Activated CD8-positive, alpha-beta memory T cell treated with anti-CD3 and anti-CD28 coated beads for 36 hours (primary cell): ENCODE measurements at regions not wholly inside any gene's neighbourhood (a gene's known extent, or its start where the extent isn't known, plus 50 kb on each side); places are given as distances from the start of the nearest gene placed in this dataset.

Experiments
- CTCF ChIA-PET: fragments of 350-600 bp; sonication (Branson Sonifier 250); formaldehyde crosslinking; loops from one replicate; lab custom pipeline; 2021; ENCODE audit warnings: antibody characterized with exemption; lab: Charles Lee
- POLR2A ChIA-PET: fragments of 350-600 bp; sonication (Branson Sonifier 250); formaldehyde crosslinking; loops from one replicate; lab custom pipeline; 2021; ENCODE audit warnings: antibody characterized with exemption; lab: Charles Lee

DNA sequence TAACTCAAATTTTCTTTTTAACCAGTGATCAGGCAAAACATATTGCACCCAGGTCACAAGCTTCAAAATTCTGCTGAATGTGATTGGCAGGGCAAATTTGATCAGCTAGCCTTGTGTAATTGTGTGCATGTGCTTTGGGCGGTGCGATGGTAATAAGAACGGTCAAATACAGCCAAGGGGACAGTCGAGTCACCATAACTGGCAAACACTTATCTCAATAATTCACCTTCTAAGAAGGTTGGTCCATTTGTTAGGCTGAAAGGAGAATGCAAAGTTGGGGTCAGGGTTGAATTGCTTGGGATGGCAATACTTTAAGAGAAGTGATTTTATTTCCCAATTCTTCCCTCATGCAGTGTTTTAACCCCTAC, 302.4 kb upstream of the PDZRN3 start:
- CTCF ChIA-PET = no interaction called here

DNA sequence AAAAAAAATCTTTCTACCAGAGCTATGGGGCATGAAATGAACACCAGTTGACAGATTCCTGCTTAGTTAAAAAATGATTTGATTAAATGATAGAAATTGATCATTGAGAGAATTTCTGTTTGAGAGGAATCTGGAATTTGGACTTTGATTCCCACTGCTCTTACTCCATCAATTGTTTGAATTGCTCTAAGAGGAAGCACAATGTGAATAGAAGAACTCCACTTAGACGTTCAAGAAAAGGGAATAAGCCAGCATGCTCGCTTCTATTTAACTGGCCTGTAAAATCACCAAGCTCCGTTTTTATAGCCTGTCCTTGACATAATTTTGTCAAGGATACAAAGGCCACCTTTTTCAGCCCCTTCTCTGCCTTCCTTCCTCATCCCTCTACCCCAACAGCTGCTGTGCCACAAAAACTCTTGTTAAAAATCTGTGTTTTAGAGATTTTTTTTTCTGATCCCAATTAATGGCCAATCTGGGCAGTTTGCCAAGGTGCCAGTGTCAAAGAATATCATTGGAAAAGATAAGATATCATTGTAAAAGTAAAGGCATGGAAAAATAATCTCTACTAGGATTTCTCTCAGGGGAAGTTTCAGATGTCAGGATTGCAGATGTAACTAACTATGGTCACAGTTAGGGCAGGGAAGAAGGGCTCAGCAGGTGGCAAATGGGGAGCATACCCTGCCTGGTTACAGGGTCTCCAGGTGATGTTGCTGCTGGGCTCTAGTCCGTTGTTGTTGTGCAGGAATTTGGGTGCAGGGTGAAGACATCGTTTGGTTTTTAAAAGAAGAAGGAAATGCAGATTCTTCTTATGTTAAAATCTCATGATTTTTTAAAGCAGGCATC, 301.8 kb upstream of the PDZRN3 start:
- POLR2A ChIA-PET = no interaction called here
- CTCF ChIA-PET = no interaction called here

More for the DNA sequence above, 302.4 kb upstream of the PDZRN3 start:
- POLR2A ChIA-PET = no interaction called here

DNA sequence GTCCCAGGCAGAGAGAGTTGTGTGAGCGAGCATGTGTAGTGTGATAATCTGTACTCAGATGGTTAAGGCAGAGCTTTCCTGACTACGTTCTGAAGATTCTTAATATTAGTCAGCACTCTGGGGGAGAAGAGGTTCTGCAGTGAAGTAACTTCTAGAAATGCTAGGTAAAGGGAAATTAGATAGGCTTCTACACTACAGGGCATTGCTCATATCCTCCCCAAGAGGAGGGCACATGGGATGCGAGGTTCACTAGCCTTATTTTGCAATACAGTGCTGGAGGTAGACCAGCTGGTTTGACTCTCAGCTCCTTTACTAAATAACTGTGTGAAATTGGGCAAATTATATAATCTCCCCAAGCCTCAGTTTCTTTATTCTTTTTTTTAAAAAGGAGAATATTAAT, 300.3 kb upstream of the PDZRN3 start:
- POLR2A ChIA-PET = no interaction called here
- CTCF ChIA-PET = no interaction called here

DNA sequence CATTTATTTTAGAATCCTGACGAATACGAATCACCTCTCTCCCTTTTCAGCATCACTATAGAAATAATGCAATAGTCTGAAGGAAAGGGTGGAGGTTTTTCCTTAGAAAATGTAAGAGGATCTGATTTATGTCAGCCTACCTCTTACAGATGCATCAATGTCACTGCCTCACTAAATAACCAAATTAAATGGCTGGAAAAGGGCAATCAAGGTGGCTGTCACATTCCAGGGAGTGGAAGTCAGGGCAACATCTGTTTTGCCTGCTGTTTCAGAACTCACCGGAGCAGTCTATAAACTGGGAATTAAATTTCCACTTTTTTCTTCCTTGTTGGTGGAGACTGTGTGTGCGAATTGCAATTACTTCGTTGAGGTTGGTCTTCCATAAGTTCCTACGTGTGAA, 299.3 kb upstream of the PDZRN3 start:
- POLR2A ChIA-PET = no interaction called here

DNA sequence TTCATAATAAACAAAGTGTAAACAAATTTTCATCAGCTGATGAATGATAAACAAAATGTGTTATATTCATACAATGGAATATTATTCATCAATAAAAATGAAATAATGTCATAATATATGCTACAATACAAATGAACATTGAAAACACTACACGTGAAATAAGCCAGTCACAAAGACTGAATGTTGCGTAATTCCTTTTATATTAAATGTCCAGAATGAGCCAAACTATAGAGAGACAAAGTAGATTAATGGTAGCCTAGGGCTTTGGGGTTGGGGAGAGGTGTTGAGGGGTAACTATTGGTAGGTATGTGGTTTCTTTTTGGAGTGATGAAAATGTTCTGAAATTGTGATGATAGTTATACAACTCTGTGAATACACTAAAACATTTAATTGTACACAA, 292.9 kb upstream of the PDZRN3 start:
- ChIA-PET POLR2A (no interaction called here), CTCF (no interaction called here)

More for the DNA sequence above, 299.3 kb upstream of the PDZRN3 start:
- CTCF ChIA-PET = no interaction called here

DNA sequence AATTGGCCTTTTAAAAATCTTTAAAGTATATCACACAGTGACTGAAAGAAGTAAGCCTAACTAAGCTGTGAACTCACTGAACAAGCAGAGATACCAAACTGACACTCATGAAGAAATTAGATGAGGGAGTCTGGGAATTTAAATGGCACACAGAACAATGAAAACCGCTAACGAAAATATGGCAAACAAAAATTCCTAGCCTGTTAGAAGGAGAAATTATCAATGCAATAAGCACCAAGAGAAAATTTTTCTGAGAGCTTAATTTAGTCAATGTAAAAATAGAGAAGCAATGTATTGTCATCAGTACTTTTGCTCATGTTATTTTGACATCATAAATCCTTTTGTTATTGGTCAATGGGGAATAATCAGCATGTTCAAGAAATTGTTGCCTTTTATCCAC, 291.1 kb upstream of the PDZRN3 start:
- ChIA-PET CTCF (no interaction called here), POLR2A (no interaction called here)

DNA sequence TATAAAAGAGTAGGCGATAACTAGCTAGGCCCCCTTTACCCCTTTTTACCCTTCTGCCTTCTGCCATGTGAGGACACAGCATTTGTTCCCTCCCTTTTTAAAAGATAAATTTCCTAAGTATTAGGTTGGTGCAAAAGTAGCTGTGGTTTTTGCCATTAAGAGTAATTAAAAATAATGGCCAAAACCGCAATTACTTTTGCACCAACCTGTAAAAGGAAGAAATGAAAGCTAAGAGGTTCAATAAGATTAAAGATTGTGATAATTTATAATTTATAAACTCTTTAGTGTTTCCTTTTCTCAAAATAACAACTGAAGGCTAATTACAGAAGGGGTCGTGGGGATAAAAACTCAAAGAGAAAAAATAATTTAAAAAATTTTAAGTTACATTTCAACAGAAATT, 283.5 kb upstream of the PDZRN3 start:
- ChIA-PET CTCF (no interaction called here), POLR2A (no interaction called here)

DNA sequence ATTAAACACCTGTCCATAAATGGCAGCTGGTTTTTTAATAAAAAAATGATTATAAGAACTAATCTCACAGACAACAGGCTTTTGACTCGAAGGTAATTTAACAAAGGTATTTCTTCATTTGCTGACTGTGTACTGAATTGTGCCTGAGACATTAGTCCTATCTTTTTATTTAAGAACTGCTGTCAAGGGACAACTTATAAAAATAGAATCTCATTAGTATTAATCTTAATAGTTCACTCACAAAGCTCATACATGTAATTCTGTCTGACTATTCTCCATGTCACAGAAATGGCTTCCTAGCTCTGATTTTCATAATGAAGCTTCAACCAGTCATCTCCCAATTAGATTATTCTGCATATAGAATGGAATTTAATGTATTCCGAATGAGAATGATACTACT, 276.9 kb upstream of the PDZRN3 start:
- CTCF ChIA-PET = no interaction called here
- POLR2A ChIA-PET = no interaction called here

DNA sequence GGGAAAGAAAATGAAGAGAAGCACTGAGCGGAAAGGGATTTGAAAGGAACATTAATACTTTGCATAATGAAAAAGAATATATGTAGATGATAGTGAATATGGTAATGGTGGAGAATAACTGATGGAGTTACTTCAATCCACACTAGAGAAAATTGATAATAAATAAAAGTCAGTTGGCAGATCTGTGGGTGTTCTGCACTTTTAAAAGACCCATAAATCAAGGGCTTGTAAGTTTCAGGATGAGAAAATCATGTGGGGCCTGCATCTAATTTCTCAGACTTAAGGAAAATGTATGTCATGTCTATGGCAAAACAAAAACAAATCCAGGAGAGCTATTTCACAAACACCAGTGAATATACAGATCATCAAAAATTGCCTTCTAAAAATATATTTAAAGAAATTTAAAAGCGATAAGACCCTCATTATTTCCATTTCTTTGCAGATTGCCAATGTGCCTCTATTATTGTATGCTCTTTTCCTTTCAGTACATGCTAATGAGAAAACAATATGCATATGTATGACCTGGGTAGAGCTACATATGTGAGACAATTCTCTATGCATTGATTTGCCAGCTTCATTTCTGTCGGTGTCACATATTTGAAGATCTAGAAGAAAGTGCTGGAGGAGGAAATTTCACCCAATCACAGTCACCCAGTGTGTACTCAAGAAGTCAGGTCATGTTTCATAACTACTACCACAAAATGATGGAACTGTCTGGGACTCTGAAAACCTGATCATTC, 269.9 kb upstream of the PDZRN3 start:
- CTCF ChIA-PET = no interaction called here
- POLR2A ChIA-PET = no interaction called here

DNA sequence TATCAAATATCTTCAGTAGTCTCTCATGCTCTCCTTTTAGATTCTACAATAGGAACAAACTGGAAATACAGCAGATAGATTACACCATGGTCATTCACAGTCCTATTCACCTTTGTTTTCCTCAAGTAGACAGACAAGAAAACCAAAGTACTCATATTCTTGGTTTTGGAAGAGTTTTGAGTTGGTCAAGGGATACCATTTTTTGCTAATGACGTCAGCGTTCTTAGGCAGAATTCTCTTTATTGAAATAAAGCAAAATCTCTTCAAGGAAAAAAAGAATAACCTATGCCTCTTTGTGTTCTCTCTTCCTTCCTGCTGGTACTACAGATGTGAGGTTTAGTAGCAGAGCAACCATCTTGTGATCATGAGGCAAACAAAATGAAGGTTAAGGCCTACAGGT, 268.3 kb upstream of the PDZRN3 start:
- ChIA-PET POLR2A (no interaction called here), CTCF (no interaction called here)

DNA sequence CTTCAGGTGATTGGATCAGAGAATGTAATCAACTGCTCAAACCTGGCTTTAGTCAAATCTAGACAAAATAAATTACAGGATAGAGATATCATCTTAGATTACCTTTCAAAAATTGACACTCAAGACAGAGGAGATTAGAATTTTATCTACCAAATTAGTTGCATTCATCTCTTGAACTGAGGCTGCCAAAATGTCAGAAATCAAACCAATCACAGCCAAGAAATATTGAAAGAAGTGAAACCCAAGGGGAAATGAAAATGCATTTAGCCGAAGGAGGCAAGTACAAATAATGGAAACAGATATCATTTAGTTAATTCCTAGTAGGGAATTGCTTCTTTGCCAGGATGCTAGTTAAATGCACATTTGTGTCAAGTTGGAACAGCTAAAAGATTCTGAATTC, 261.1 kb upstream of the PDZRN3 start:
- ChIA-PET POLR2A (no interaction called here), CTCF (interaction anchor here (0.8 kb wide), 1 partner anchor 10 kb away, joined by 3 read pairs; no protein-coding TSS in a partner anchor)

DNA sequence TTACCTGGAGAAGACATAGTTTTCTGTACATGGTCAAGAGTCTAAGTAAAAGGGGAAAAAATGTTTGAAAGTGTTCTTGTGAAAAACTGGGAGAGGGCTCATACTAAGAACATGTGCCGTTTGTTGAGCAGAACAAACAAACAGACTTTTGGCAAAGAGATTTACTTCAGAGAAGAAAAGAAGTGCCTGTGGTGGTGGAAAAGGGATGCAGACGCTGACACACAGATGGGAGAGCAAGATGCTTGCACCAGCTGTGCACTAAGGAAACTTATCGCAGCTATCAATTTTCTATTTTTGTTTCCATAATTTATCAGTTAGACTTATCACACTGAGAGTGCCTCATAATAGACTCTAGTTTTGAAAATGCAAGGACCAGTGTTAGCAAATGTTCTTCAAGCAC, 259.6 kb upstream of the PDZRN3 start:
- POLR2A ChIA-PET = no interaction called here
- CTCF ChIA-PET = no interaction called here

DNA sequence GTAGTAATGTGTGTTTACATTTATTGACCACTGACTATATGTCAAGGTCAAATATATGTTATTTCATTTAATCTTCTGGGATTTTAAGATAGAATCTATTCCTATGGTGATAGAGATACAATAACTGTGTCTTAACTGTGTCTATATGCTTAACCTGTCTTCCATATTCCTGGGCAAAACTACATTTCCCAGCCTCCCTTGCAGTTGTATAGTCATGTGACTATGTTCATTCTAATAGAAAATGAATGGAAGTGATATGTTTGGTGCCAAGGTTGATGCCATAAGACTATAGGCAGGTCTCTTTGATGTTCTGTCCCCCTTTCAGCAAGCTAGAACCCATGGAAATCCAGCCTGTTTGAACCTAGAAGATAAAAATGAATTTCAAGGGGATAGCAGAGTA, 258.8 kb upstream of the PDZRN3 start:
- ChIA-PET POLR2A (no interaction called here), CTCF (no interaction called here)

DNA sequence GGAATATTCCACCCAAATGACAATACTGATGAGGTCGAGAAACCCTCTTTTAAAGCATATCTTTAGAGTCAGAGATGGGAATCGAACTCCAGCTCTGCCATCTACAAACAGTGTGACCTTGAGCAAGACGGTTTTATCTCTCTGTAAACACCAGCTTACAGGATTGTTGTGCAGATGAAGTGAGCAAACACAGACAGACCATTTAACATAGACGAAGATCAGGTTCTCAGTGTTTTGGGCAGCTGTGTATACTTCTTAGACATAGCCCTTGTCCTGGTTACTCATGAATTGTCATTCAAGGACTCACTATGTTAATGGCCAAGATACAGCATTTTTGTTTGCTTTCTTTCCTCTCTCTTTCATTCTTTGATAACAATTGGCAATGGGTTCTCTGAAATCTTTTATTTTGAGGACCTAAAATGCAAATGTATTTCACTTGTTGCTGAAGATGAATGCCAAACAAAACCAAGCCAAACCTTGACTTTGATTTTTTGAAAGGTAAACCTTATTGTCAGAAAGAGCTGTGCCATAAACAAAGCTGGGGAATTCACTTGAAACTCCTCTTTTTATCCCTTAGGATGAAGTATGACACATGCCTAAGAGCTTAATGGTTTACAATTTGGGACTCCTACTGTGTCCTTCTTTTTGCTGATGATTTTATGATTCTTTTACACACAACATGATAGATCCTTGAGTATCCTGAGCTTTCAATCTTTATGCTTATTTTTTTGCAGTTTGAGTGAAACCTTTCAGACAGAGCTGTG, 250.0 kb upstream of the PDZRN3 start:
- CTCF ChIA-PET = interaction anchor here (1.4 kb wide), 1 partner anchor 11 kb away, joined by 3 read pairs; no protein-coding TSS in a partner anchor
- POLR2A ChIA-PET = no interaction called here

DNA sequence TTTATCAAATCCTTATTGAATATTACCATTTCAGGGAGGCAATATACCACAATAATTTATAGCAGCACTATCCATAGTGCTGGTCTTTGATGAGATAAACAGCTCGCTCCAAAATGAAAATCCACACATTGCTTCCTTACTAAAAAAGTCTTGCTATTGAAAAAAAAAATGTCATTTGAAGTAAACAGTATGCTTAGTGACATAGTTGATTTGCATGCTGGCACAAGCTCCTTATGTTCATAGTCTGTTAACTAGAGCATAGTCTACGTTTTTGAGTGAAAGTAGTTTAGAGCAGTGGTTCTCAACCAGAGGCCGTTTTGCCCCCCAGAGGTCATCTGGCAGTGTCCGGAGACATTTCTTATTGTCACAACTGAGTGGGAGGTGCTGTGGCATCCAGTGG, 249.4 kb upstream of the PDZRN3 start:
- ChIA-PET POLR2A (no interaction called here), CTCF (no interaction called here)

DNA sequence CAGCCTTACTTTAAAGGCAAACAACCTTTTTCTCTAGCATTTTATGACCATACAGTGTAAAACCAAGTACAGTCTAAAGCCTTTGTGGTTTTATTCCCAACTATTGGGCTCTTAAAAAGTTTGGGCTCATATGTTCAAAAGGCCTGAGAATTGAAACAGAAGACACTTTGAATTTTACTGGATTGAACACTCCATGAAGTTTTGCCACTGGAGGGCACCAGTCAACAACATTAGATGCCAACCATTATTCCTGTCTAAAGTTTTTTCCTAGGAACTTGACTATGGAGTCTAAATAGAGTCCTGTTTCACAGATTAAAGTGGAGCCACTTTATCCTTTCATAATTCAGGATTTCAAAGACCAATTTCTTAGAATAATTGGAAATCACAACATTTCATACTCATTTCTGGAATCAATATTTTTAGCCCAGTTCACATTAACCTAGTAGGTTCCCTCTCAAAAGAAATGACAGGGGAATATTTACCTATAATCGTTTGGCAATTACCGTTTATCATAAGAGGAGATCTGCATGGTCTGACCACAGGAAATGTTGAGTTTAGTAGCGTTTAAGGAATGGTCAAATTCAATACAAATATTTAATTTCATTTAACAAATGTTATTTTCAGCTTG, 244.1 kb upstream of the PDZRN3 start:
- ChIA-PET CTCF (no interaction called here), POLR2A (no interaction called here)

DNA sequence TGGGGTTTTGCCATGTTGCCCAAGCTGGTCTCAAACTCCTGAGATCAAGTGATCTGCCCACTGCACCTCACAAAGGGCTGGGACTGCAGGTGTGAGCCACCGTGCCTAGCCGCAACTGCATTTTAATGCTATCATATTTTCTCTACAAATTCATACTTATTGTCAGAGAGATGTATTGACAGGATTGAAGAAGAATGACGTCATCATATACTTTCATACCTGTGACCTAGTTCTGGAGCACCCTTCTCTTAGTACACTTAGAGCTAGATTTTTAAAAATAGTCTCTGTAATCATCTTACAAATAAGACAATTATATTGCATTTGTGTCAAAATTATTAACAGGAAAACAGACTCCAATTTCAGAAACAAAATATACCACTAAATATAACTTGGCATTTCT, 242.8 kb upstream of the PDZRN3 start:
- CTCF ChIA-PET = no interaction called here
- POLR2A ChIA-PET = no interaction called here

DNA sequence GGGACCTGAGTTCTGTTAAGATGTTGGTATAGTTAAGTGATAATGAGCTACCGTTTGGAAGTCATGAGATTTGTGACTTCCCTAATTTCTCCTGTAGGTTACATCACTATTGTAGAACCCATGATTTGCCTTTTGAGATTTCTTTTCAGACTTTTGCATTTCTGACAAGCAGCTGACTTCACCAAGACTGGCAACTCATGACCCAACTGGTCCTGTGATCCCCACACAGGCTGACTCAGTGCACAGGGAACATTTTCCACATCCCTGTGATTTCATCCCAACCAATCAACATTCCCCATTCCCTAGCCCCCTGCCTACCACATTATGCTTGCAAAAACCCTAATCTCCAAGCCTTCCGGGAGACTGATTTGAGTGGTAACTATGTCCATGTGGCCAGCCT, 242.1 kb upstream of the PDZRN3 start:
- POLR2A ChIA-PET = no interaction called here
- CTCF ChIA-PET = no interaction called here

DNA sequence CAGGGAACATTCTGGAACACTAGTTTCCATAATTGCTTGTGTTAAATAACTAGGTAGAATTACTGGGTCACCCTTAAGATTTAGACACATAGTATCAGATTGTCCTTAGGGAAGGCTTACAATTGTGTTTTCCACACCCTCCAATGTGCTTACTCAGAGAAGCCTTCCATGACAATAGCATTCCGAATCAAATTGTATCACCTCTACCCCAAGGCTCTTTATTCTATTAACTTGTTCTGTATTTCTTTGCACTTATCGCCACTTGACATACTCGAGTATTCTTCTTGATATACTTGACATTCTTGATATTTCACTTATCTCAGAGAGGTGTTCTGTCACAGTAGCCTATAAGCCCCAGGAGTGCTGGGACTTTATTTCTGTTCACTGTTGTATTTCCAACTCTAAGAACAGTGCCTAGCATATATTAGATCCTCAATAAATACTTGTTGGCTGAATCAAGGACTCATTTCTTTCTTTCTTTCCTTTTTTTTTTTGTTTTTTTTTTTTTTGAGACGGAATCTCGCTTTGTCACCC, 238.9 kb upstream of the PDZRN3 start:
- ChIA-PET CTCF (interaction anchor here (0.6 kb wide), 1 partner anchor 59 kb away, joined by 3 read pairs; no protein-coding TSS in a partner anchor), POLR2A (no interaction called here)

DNA sequence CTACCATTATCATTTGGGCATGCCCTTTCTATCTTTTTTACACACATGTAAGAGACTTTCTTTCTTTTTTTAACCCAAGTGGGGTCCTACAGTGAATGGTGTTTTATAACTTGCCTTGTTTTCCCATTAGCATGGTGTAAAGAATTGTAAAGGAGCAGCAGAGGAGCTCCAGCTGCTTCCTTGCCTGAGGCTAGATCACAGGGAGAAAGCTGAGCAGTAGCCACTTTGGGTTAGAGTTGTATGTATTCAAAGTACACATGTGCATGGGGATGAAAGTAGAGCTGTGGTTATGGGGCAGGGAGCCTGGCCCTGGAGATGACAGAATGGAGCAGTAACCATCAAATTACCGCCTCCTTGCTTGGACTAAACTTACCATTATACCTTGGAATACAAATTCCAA, 231.1 kb upstream of the PDZRN3 start:
- ChIA-PET CTCF (no interaction called here), POLR2A (no interaction called here)
